ENCODE measurements at regions not wholly inside any gene's neighbourhood (a gene's known extent, or its start where the extent isn't known, plus 50 kb on each side); places are given as distances from the start of the nearest gene placed in this dataset.

DNA sequence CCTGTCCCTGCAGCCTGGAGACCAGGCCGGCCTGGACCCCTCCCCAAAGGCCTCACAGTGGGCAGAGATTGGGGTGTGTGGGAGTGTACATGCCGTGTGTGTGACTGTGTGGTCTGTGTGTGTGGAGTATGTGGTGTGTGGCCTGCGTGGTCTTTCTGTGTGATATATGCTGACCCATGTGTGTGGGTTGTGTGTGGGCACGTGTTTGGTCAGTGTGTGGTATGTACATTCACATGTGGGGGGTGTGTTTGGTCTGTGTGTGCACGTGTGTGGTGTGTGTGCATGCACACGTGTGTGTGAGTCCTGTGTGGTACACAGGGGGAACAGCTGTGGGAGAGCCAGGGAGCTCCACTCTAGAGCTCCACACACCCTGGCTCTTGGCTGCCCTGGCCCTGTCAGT is 1185.1 kb downstream of the BRD1 start:
- DNase-seq, result no peak
- 77 to 89% (median 78%) methylated on average over 4 to 6 of the region's 6 CpGs for WGBS, 4 donors
- no peaks in the 10 kb centered on the region for H3K4me1 ChIP-seq (replicated peaks in 1 of 2)
- TF ChIP-seq, protein P1, sequence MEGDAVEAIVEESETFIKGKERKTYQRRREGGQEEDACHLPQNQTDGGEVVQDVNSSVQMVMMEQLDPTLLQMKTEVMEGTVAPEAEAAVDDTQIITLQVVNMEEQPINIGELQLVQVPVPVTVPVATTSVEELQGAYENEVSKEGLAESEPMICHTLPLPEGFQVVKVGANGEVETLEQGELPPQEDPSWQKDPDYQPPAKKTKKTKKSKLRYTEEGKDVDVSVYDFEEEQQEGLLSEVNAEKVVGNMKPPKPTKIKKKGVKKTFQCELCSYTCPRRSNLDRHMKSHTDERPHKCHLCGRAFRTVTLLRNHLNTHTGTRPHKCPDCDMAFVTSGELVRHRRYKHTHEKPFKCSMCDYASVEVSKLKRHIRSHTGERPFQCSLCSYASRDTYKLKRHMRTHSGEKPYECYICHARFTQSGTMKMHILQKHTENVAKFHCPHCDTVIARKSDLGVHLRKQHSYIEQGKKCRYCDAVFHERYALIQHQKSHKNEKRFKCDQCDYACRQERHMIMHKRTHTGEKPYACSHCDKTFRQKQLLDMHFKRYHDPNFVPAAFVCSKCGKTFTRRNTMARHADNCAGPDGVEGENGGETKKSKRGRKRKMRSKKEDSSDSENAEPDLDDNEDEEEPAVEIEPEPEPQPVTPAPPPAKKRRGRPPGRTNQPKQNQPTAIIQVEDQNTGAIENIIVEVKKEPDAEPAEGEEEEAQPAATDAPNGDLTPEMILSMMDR (IDR thresholded peaks at IDR 0.05), result no peak
- no peak for TF ChIP-seq POLR2A (IDR thresholded peaks at IDR 0.05)
- H3K27me3 ChIP-seq, result no peaks in the 10 kb centered on the region
- H3K9me3 ChIP-seq (replicated peaks in 1 of 3), result no peaks in the 10 kb centered on the region
- no peak overlapping the region for H3K27ac ChIP-seq
- H3K36me3 ChIP-seq (replicated peaks in 1 of 2), result no peaks in the 10 kb centered on the region
- intact Hi-C loops (cut with DNase I), result no loop called here
- no peak overlapping the region for H3K4me3 ChIP-seq

DNA sequence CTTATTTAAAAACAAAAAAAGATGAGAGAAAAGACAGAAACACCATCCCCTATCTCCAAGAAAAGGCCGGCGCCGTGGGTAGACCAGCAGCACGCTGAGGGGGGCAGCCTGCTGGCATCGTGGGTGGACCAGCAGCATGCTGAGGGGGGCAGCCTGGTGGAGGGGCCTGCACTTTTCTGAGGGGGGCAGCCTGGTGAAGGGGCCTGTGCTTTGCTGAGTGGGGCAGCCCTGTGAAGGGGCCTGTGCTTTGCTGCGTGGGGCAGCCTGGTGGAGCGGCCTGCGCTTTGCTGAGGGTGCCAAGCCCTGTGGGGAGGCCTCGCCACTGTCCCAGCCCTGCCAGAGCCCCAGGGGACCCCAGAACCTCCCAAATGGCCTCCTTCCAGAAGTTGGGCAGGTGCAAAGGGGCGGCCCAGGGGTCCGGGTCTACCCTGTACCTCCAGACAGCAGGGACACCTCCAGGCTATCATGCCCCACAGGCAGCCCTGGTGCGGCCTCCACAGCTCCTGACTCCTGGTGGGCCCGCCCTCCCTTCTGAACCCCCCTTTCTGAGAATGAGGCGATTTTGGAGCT is 1185.7 kb downstream of the BRD1 start:
- H3K27me3 ChIP-seq, result no peaks in the 10 kb centered on the region
- TF ChIP-seq POLR2A (IDR thresholded peaks at IDR 0.05), result no peak
- TF ChIP-seq, protein P1 (IDR thresholded peaks at IDR 0.05), result no peak
- H3K4me3 ChIP-seq, result no peak overlapping the region
- H3K9me3 ChIP-seq (replicated peaks in 1 of 3), result no peaks in the 10 kb centered on the region
- no peak overlapping the region for H3K27ac ChIP-seq
- 77 to 88% (median 80%) methylated on average over 9 to 14 of the region's 14 CpGs for WGBS, 4 donors
- no peak for DNase-seq
- no peaks in the 10 kb centered on the region for H3K36me3 ChIP-seq (replicated peaks in 1 of 2)
- no peaks in the 10 kb centered on the region for H3K4me1 ChIP-seq (replicated peaks in 1 of 2)
- intact Hi-C loops (cut with DNase I), result no loop called here

DNA sequence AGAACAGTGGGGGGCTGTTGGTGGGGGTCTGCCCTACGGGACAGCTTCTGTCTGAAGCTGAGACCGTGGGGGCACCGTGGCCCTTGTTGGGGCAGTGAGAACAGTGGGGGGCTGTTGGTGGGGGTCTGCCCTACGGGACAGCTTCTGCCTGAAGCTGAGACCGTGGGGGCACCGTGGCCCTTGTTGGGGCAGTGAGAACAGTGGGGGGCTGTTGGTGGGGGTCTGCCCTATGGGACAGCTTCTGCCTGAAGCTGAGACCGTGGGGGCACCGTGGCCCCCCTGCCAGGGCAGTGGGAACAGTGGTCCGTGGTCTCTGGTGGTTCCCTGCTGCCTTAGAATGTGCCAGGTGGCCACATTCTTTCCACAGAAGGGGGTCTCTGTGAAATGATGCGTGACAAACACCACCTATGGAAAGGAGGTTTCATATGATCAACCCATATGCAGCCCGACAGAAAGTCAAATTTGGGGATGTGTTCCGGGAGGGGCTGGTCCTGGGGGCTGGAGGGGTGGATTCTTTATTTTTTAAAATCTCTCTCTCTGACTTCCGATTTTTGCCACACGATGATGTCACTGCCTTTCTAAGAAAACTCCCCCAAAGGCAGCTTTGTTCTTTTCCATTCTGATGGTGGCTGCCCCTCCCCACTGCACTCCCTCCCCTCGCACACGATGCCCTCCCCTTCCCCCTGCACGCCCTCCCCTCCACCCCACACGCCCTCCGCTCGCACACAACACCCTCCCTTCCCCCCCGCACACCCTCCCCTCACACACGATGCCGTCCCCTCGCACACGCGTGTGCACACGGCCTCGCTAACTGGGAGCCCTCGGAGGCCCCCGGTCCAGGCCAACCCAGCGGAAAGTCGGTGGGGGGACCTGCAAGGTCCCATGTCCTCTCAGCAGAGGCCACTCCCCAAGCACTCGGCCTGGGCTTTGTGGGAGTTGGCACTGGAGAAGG is 1186.5 kb downstream of the BRD1 start:
- no peaks in the 10 kb centered on the region for H3K27me3 ChIP-seq
- no peaks in the 10 kb centered on the region for H3K4me1 ChIP-seq (replicated peaks in 1 of 2)
- DNase-seq, result no peak
- WGBS, 4 donors, result 62 to 76% (median 72%) methylated on average over 22 to 33 of the region's 33 CpGs
- TF ChIP-seq, protein P1 (IDR thresholded peaks at IDR 0.05), result no peak
- no peak for TF ChIP-seq POLR2A (IDR thresholded peaks at IDR 0.05)
- H3K27ac ChIP-seq, result no peak overlapping the region
- no peaks in the 10 kb centered on the region for H3K36me3 ChIP-seq (replicated peaks in 1 of 2)
- H3K9me3 ChIP-seq (replicated peaks in 1 of 3), result no peaks in the 10 kb centered on the region
- intact Hi-C loops (cut with DNase I), result no loop called here
- H3K4me3 ChIP-seq, result no peak overlapping the region

DNA sequence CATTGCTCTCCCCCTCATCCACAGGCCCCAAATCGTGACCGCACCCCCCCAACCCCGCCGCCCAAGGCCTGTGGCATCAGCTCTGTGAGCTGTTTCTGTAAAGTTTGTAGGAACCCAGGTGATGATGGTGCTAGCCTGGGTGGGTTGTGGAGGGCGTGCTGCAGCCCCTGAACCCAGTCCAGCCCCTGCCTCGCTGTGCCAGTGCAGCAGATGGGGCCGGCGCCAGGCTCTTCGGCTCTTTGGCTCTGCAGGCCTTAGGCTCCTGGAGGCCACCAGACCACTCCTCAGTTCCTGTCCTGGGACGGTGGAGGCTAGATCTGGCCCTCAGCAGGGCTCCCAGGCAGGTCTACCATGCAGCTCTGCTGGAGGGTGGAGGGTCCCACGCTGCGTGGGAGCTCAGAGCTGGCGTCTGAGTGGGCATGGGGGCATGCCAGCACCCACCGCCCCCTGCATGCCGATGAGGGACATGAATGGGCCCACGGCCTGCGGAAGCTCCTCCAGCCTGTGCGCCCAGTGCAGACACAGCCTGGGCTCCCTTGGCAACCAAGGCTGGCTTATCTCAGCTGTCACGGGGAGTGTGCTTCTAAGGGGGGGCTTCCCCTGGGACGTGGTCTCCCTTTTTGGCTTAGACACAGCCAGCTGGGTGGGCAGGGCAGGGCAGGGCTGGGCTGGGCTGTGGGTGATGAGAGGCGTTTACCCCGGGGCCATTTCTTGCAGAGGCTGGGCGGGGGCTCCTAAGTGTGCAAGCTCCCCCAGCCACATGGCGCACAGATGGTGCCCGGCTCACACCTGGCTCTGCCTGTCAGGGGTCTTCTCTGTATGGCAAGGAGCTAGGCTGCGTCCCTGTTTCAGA is 1187.6 kb downstream of the BRD1 start:
- 69 to 81% (median 75%) methylated on average over 6 to 26 of the region's 26 CpGs for WGBS, 4 donors
- no peaks in the 10 kb centered on the region for H3K9me3 ChIP-seq (replicated peaks in 1 of 3)
- no peaks in the 10 kb centered on the region for H3K36me3 ChIP-seq (replicated peaks in 1 of 2)
- TF ChIP-seq, protein P1 (IDR thresholded peaks at IDR 0.05), result no peak
- no peak for TF ChIP-seq POLR2A (IDR thresholded peaks at IDR 0.05)
- DNase-seq, result no peak
- no peaks in the 10 kb centered on the region for H3K4me1 ChIP-seq (replicated peaks in 1 of 2)
- no peaks in the 10 kb centered on the region for H3K27me3 ChIP-seq
- H3K4me3 ChIP-seq, result no peak overlapping the region
- intact Hi-C loops (cut with DNase I), result no loop called here
- H3K27ac ChIP-seq, result no peak overlapping the region

Measured in adrenal gland (tissue), 9 donors.